MCF 10A (cell line): ENCODE measurements at regions not wholly inside any gene's neighbourhood (a gene's known extent, or its start where the extent isn't known, plus 50 kb on each side); places are given as distances from the start of the nearest gene placed in this dataset.
A peak's percentile ranks its signal among the peaks of the same experiment; 100 is the strongest.

Experiments used
- BruUV-seq: library from RNA; stranded (reverse); fragments of 400-500 nt; replicated peaks from 2 replicates; lab custom pipeline; 2021; lab: Mats Ljungman, UMichigan
- CTCF ChIA-PET: fragments of 300-600 bp; sonication (Branson Sonifier 250); formaldehyde crosslinking; extraction: SDS; loops from one replicate; lab custom pipeline; 2021; ENCODE audit warnings: antibody characterized with exemption, inconsistent platforms; lab: Yijun Ruan, JAX
- POLR2A ChIA-PET: fragments of 300-600, 350-650 bp; sonication (Branson Sonifier 250); formaldehyde crosslinking; extraction: SDS; loops from one replicate; lab custom pipeline; 2020; ENCODE audit warnings: antibody characterized with exemption, inconsistent platforms; lab: Yijun Ruan, JAX
- DNase-seq: peaks from one replicate; pipeline ENCODE4 v3.0.0-alpha.2; 2018; ENCODE audit not compliant: unreplicated experiment
- H3K27ac Mint-ChIP-seq: one replicate; pipeline ENCODE4 v1.8.0; 2022; ENCODE audit warnings: mild to moderate bottlenecking, low read depth, mixed read lengths; ENCODE audit not compliant: unreplicated experiment
- H3K27me3 Mint-ChIP-seq: one replicate; pipeline ENCODE4 v1.8.0; 2022; ENCODE audit warnings: mixed read lengths; ENCODE audit not compliant: insufficient read depth, unreplicated experiment
- H3K36me3 Mint-ChIP-seq: one replicate; pipeline ENCODE4 v1.8.0; 2022; ENCODE audit warnings: mild to moderate bottlenecking, moderate library complexity, mixed read lengths; ENCODE audit not compliant: insufficient read depth, unreplicated experiment
- H3K4me1 Mint-ChIP-seq: one replicate; pipeline ENCODE4 v1.8.0; 2022; ENCODE audit warnings: mixed read lengths; ENCODE audit not compliant: insufficient read depth, unreplicated experiment
- H3K4me3 Mint-ChIP-seq: one replicate; pipeline ENCODE4 v1.8.0; 2022; ENCODE audit warnings: mild to moderate bottlenecking, moderate library complexity, mixed read lengths; ENCODE audit not compliant: unreplicated experiment
- H3K9me3 Mint-ChIP-seq: one replicate; pipeline ENCODE4 v1.8.0; 2022; ENCODE audit warnings: mixed read lengths; ENCODE audit not compliant: unreplicated experiment
- CTCF ChIP-seq: fragments of 200-600 bp; IDR thresholded peaks from one replicate; pipeline ENCODE4 v1.8.0; 2022; ENCODE audit warnings: antibody characterized with exemption, mild to moderate bottlenecking; ENCODE audit not compliant: unreplicated experiment
- intact Hi-C: fragments of 100-400 bp; cut with micrococcal nuclease; formaldehyde crosslinking; loops from 2 replicates; pipeline ENCODE4 v1.14.1; 2022

GRCh38 chr1:60345049-60345448, 271.5 kb upstream of the C1orf87 start:
- BruUV-seq, result no TSS peak
- intact Hi-C loops, result no loop called here
- Mint-ChIP-seq H3K27ac (no peak overlapping the region), H3K27me3 (peaks cover 18% of the 10 kb centered on the region), H3K36me3 (no peaks in the 10 kb centered on the region), H3K4me1 (no peaks in the 10 kb centered on the region), H3K9me3 (no peaks in the 10 kb centered on the region), H3K4me3 (no peak overlapping the region)
- DNase-seq, result no peak
- ChIA-PET POLR2A (interaction anchor here (0.7 kb wide), 1 partner anchor 352 kb away, joined by 4 read pairs; no protein-coding TSS in a partner anchor), CTCF (no interaction called here)
- no peak for TF ChIP-seq CTCF

DNA sequence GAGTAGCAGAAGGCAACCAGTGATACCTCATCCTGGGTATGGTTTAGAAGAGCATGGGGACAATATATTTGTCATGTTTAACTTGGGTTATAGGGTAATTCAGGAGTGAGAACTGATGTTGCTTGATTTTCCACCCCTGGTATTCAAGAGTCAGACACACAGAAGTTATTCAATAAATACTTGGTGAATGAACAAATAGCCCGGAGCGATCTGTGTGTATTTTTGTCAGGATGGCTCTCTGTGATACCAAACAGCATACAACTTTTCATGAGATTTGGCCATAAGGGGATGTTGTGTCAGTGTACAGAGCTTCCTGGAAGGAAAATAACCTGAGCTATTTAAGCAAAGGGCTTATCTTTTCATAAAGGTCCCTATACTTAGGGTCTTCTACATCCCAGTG, 270.2 kb upstream of the C1orf87 start:
- H3K27ac Mint-ChIP-seq, result no peak overlapping the region
- ChIA-PET CTCF (no interaction called here), POLR2A (no interaction called here)
- BruUV-seq, result no TSS peak
- H3K9me3 Mint-ChIP-seq, result no peaks in the 10 kb centered on the region
- intact Hi-C loops, result no loop called here
- H3K4me3 Mint-ChIP-seq, result no peak overlapping the region
- peaks cover 31% of the 10 kb centered on the region for H3K27me3 Mint-ChIP-seq
- no peaks in the 10 kb centered on the region for H3K36me3 Mint-ChIP-seq
- TF ChIP-seq CTCF, result no peak
- no peaks in the 10 kb centered on the region for H3K4me1 Mint-ChIP-seq
- peak; percentile 11 for DNase-seq

DNA sequence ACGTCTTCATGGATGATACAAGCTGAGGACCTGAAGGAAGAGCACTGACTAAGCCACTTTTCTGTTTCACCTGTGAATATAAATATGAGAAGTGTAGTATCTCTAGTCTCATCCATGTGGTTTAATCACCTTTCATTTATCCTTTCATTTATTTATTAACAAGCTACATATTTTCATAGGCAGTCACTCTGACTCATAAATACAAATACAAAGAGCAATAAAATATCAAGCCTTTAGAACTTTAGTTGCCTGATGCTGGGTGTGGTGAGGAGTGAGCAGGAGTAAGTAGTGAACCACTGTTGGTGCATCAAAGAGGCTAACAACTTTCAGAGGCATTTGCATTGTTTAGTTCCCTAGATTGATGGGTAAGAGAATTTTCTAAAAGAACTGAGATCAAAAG, 269.0 kb upstream of the C1orf87 start:
- no peak for DNase-seq
- intact Hi-C loops, result no loop called here
- H3K27ac Mint-ChIP-seq, result no peak overlapping the region
- H3K9me3 Mint-ChIP-seq, result no peaks in the 10 kb centered on the region
- no peak for TF ChIP-seq CTCF
- no peaks in the 10 kb centered on the region for H3K36me3 Mint-ChIP-seq
- H3K4me3 Mint-ChIP-seq, result no peak overlapping the region
- ChIA-PET POLR2A (interaction anchor here (1.1 kb wide), 1 partner anchor 57 kb away, joined by 3 read pairs; no protein-coding TSS in a partner anchor), CTCF (no interaction called here)
- BruUV-seq, result no TSS peak
- H3K27me3 Mint-ChIP-seq, result peaks cover 43% of the 10 kb centered on the region
- no peaks in the 10 kb centered on the region for H3K4me1 Mint-ChIP-seq

GRCh38 chr1:60341274-60341673, 267.7 kb upstream of the C1orf87 start:
- Mint-ChIP-seq H3K36me3 (no peaks in the 10 kb centered on the region), H3K4me3 (no peak overlapping the region), H3K9me3 (no peaks in the 10 kb centered on the region), H3K4me1 (no peaks in the 10 kb centered on the region), H3K27ac (no peak overlapping the region), H3K27me3 (peaks cover 44% of the 10 kb centered on the region)
- no peak for TF ChIP-seq CTCF
- intact Hi-C loops, result no loop called here
- no TSS peak for BruUV-seq
- CTCF ChIA-PET, result interaction anchor here (0.8 kb wide), 1 partner anchor 60 kb away, joined by 4 read pairs; no protein-coding TSS in a partner anchor
- POLR2A ChIA-PET, result no interaction called here
- no peak for DNase-seq
